Left lung (tissue), 4 donors: ENCODE measurements at regions not wholly inside any gene's neighbourhood (a gene's known extent, or its start where the extent isn't known, plus 50 kb on each side); places are given as distances from the start of the nearest gene placed in this dataset.
A peak's percentile ranks its signal among the peaks of the same experiment; 100 is the strongest.

Experiments
- ATAC-seq: fragments of 200-7000 bp; cut with Tn5 transposase; one replicate; pipeline ENCODE4 v1.9.1; 2020; ENCODE audit warnings: moderate library complexity
- DNase-seq, 4 donors: peaks; one replicate each; pipeline ENCODE4 v3.0.0-alpha.2; 2013 to 2020
- H3K27ac ChIP-seq, 2 donors: fragments of 200-600 bp; sonication (generic) in 1 of 2; one replicate each; pipeline versions ENCODE4 v1.5.0 to v1.8.0; 2020 to 2021
- H3K27me3 ChIP-seq, 2 donors: fragments of 200-600 bp; sonication (generic) in 1 of 2; one replicate each; pipeline versions ENCODE4 v1.5.0 to v1.8.0; 2020 to 2021
- H3K36me3 ChIP-seq, 2 donors: fragments of 200-600 bp; sonication (generic) in 1 of 2; one replicate each; pipeline versions ENCODE4 v1.5.0 to v1.8.0; 2020 to 2021
- H3K4me1 ChIP-seq, 2 donors: fragments of 200-600 bp; one replicate each; pipeline ENCODE4 v1.8.0; 2021
- H3K4me3 ChIP-seq, 2 donors: fragments of 200-600 bp; sonication (generic) in 1 of 2; one replicate each; pipeline versions ENCODE4 v1.5.0 to v1.8.0; 2020 to 2021; ENCODE audit warnings: mild to moderate bottlenecking in 1 of 2
- H3K9me3 ChIP-seq, 2 donors: fragments of 200-600 bp; sonication (generic) in 1 of 2; one replicate each; pipeline versions ENCODE4 v1.5.0 to v1.8.0; 2020 to 2021
- CTCF ChIP-seq, 2 donors: fragments of 200-600 bp; sonication (generic) in 1 of 2; IDR thresholded peaks; one replicate each; pipeline versions ENCODE4 v1.5.0 to v1.8.0; 2021; ENCODE audit warnings: antibody characterized with exemption in 2 of 2
- intact Hi-C, 2 donors: fragments of 100-400 bp; cut with DNase I; formaldehyde crosslinking; loops; one replicate each; pipeline versions ENCODE4 v1.11.2 to v1.14.2; 2022
- donor health status: DM: no; HTN: yes; CAD: no.
- donor health status: DM: no; HTN: no; CAD: no.

- ATAC-seq: peak; percentile 33
- TF ChIP-seq CTCF (IDR thresholded peaks at IDR 0.05): no peak
- intact Hi-C loops: no loop called here
These were observed 542.3 kb upstream of the ATXN8OS start for GRCh38 chr13:69565334-69565733.

GRCh38 chr13:69556540-69557196 lies 551.0 kb upstream of the ATXN8OS start:
- intact Hi-C loops: no loop called here
- no peak for TF ChIP-seq CTCF (IDR thresholded peaks at IDR 0.05)
- ATAC-seq: no peak

More at GRCh38 chr13:69565334-69565733, 542.3 kb upstream of the ATXN8OS start:
- Histone ChIP-seq H3K36me3 (no peaks in the 10 kb centered on the region), H3K27me3 (no peaks in the 10 kb centered on the region), H3K9me3 (no peaks in the 10 kb centered on the region), H3K4me3 (no peak overlapping the region), H3K27ac (no peak overlapping the region), H3K4me1 (no peaks in the 10 kb centered on the region)
- DNase-seq: no peak

GRCh38 chr13:69553976-69554375 lies 553.6 kb upstream of the ATXN8OS start:
- H3K9me3 ChIP-seq: no peaks in the 10 kb centered on the region
- DNase-seq: no peak
- H3K27me3 ChIP-seq: no peaks in the 10 kb centered on the region
- no peak for ATAC-seq
- no peak overlapping the region for H3K27ac ChIP-seq
- H3K4me1 ChIP-seq: no peaks in the 10 kb centered on the region
- H3K36me3 ChIP-seq: no peaks in the 10 kb centered on the region
- TF ChIP-seq CTCF (IDR thresholded peaks at IDR 0.05): no peak
- intact Hi-C loops: no loop called here
- H3K4me3 ChIP-seq: no peak overlapping the region

More at GRCh38 chr13:69556540-69557196, 551.0 kb upstream of the ATXN8OS start:
- Histone ChIP-seq H3K36me3 (no peaks in the 10 kb centered on the region), H3K4me1 (no peaks in the 10 kb centered on the region), H3K4me3 (no peak overlapping the region), H3K27me3 (no peaks in the 10 kb centered on the region), H3K9me3 (no peaks in the 10 kb centered on the region), H3K27ac (no peak overlapping the region)
- no peak for DNase-seq

DNA sequence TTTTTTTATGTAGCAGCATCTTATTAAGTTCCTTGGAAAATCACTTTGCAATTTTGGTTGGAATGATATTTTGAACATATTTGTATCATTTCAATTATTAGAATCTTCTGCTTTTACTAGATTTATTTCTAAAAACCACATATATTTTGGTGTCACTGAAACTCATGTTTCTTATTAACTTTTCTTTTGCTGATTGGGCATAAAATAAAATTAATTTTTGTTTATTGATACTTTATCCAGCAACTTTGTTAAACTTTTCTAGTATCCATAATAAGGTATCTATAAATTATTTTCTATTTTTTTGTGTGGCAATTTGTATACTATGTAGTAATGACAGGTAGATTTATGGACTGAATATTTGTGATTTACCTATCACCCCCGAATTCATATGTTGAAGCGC lies 556.4 kb upstream of the ATXN8OS start:
- no peak for DNase-seq
- Histone ChIP-seq H3K27me3 (no peaks in the 10 kb centered on the region), H3K4me3 (no peak overlapping the region), H3K9me3 (no peaks in the 10 kb centered on the region), H3K4me1 (no peaks in the 10 kb centered on the region), H3K36me3 (no peaks in the 10 kb centered on the region), H3K27ac (no peak overlapping the region)
- TF ChIP-seq CTCF (IDR thresholded peaks at IDR 0.05): no peak
- intact Hi-C loops: no loop called here
- ATAC-seq: no peak

DNA sequence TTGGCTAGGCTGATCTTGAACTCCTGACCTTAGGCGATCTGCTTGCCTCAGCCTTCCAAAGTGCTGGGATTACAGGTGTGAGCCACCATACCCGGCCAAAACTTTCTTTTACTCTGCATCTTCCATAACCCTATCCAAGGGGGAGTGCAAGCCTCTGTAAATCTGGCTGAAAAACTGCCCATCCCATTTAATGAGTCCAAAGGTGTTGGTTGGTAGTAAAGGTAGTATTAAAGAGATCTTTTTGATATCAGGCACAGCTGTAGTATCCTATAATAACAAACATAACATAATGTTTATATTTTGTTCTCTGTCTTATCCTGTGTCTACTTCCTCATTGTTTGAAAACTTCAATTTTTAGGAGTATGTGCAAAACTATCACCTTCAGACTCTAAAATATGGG lies 559.8 kb upstream of the ATXN8OS start:
- Histone ChIP-seq H3K9me3 (no peaks in the 10 kb centered on the region), H3K4me3 (no peak overlapping the region), H3K27me3 (no peaks in the 10 kb centered on the region), H3K36me3 (no peaks in the 10 kb centered on the region), H3K27ac (no peak overlapping the region), H3K4me1 (no peaks in the 10 kb centered on the region)
- no peak for TF ChIP-seq CTCF (IDR thresholded peaks at IDR 0.05)
- intact Hi-C loops: no loop called here
- DNase-seq (no peak), ATAC-seq (no peak)
